Upper lobe of left lung (tissue), 6 donors: ENCODE measurements at regions not wholly inside any gene's neighbourhood (a gene's known extent, or its start where the extent isn't known, plus 50 kb on each side); places are given as distances from the start of the nearest gene placed in this dataset.
"Not testable (repeated sequence)": the region's sequence is repeated elsewhere in the genome, so short reads cannot be mapped to it uniquely, and the experiment has no call there.

Experiments used
- ATAC-seq, 2 donors: fragments of 200-7000 bp; cut with Tn5 transposase; one replicate each; pipeline ENCODE4 v1.9.1; 2022; ENCODE audit warnings: mild to moderate bottlenecking in 2 of 2, moderate library complexity in 2 of 2; ENCODE audit not compliant: low FRiP score in 2 of 2
- DNase-seq, 2 donors: peaks; one replicate each; pipeline ENCODE4 v3.0.0-alpha.2; 2019 to 2020
- H3K27ac ChIP-seq, 4 donors: fragments of 200-600 bp; sonication (generic); one replicate each; pipeline ENCODE4 v1.5.1; 2016 to 2019
- H3K27me3 ChIP-seq, 4 donors: fragments of 200-600 bp; sonication (generic); one replicate each; pipeline ENCODE4 v1.5.1; 2017 to 2019
- H3K36me3 ChIP-seq, 4 donors: fragments of 200-600 bp; sonication (generic); one replicate each; pipeline ENCODE4 v1.5.1; 2016 to 2019
- H3K4me1 ChIP-seq, 4 donors: fragments of 200-600 bp; sonication (generic); one replicate each; pipeline ENCODE4 v1.5.1; 2018 to 2019
- H3K4me3 ChIP-seq, 4 donors: fragments of 200-600 bp; sonication (generic); one replicate each; pipeline ENCODE4 v1.5.1; 2017 to 2019; ENCODE audit warnings: mild to moderate bottlenecking in 2 of 4, moderate library complexity in 1 of 4
- H3K9me3 ChIP-seq, 4 donors: fragments of 200-600 bp; sonication (generic); one replicate each; pipeline ENCODE4 v1.5.1; 2018 to 2019
- CTCF ChIP-seq, 6 experiments: fragments of 450-650 bp in 4 of 6; fragments of 200-600 bp in 2 of 6; sonication (generic) in 2 of 6; IDR thresholded peaks; one replicate each; pipeline ENCODE4 v1.5.1; 2016 to 2019; ENCODE audit warnings: antibody characterized with exemption in 6 of 6
- EP300 ChIP-seq, 4 donors: sonication (generic); formaldehyde crosslinking; IDR thresholded peaks; one replicate each; pipeline ENCODE4 v1.5.1; 2017; ENCODE audit warnings: antibody characterized with exemption in 4 of 4, control low read depth in 2 of 4
- POLR2A ChIP-seq, 4 donors: fragments of 450-650 bp; IDR thresholded peaks; one replicate each; pipeline ENCODE4 v1.5.1; 2016 to 2017; ENCODE audit warnings: antibody characterized with exemption in 4 of 4, mild to moderate bottlenecking in 2 of 4
- POLR2AphosphoS5 ChIP-seq, 2 donors: sonication (generic); formaldehyde crosslinking; IDR thresholded peaks; one replicate each; pipeline ENCODE4 v1.5.1; 2017; ENCODE audit warnings: antibody characterized with exemption in 2 of 2
- WGBS, 2 donors: methylation state at CpG; one replicate each; pipeline ENCODE4 v1.1.5; 2017 to 2018; 5-methylcytosine and 5-hydroxymethylcytosine counted together
- donor health status: DM: no; HTN: no; CAD: no; lungs with moderate emphysema.
- donor health status: DM: no; HTN: yes; CAD: no; lungs with severe emphysema.

GRCh38 chr6:21870076-21870730, 276.7 kb downstream of the SOX4 start:
- DNase-seq = no peak
- Histone ChIP-seq H3K9me3 (no peaks in the 10 kb centered on the region), H3K27ac (no peak overlapping the region), H3K27me3 (no peaks in the 10 kb centered on the region), H3K4me3 (no peak overlapping the region), H3K4me1 (peaks cover 0 to 3% (median 0%) of the 10 kb centered on the region in 4 donors), H3K36me3 (no peaks in the 10 kb centered on the region)
- WGBS, 2 donors = 85 to 88% methylated on average over 5 of the region's 5 CpGs
- TF ChIP-seq EP300 (IDR thresholded peaks at IDR 0.05) = no peak
- ATAC-seq = no peak

- Histone ChIP-seq H3K36me3 (no peaks in the 10 kb centered on the region), H3K4me3 (no peak overlapping the region), H3K9me3 (no peaks in the 10 kb centered on the region), H3K27me3 (no peaks in the 10 kb centered on the region), H3K4me1 (peaks cover 0 to 3% (median 0%) of the 10 kb centered on the region in 4 donors), H3K27ac (no peak overlapping the region)
- TF ChIP-seq POLR2AphosphoS5 (IDR thresholded peaks at IDR 0.05) (no peak), CTCF (IDR thresholded peaks at IDR 0.05) (no peak), POLR2A (IDR thresholded peaks at IDR 0.05) (no peak), EP300 (IDR thresholded peaks at IDR 0.05) (no peak)
- 72 to 87% methylated on average over 5 of the region's 5 CpGs for WGBS, 2 donors
- DNase-seq (no peak), ATAC-seq (no peak)
Observed at GRCh38 chr6:21871831-21872230, 278.3 kb downstream of the SOX4 start.

- no peaks in the 10 kb centered on the region for H3K36me3 ChIP-seq
- H3K4me3 ChIP-seq = no peak overlapping the region
- H3K27me3 ChIP-seq = no peaks in the 10 kb centered on the region
- H3K4me1 ChIP-seq = peaks cover 0 to 3% (median 0%) of the 10 kb centered on the region in 4 donors
- no peaks in the 10 kb centered on the region for H3K9me3 ChIP-seq
- TF ChIP-seq POLR2A (IDR thresholded peaks at IDR 0.05) (no peak), CTCF (IDR thresholded peaks at IDR 0.05) (no peak), EP300 (IDR thresholded peaks at IDR 0.05) (no peak), POLR2AphosphoS5 (IDR thresholded peaks at IDR 0.05) (no peak)
- H3K27ac ChIP-seq = no peak overlapping the region
- no peak for DNase-seq
- ATAC-seq = no peak
- WGBS, 2 donors = 77 to 79% methylated on average over 2 of the region's 2 CpGs
Observed at GRCh38 chr6:21872749-21873148, 279.2 kb downstream of the SOX4 start.

- ATAC-seq (peak in 1 of 2 donors; percentile 87), DNase-seq (no peak)
- Histone ChIP-seq H3K36me3 (no peaks in the 10 kb centered on the region), H3K4me3 (no peak overlapping the region), H3K4me1 (peaks cover 0 to 3% (median 0%) of the 10 kb centered on the region in 4 donors), H3K27ac (no peak overlapping the region), H3K27me3 (no peaks in the 10 kb centered on the region), H3K9me3 (no peaks in the 10 kb centered on the region)
- 82 to 85% methylated on average over 10 of the region's 10 CpGs for WGBS, 2 donors
- no peak for TF ChIP-seq POLR2A (IDR thresholded peaks at IDR 0.05)
- TF ChIP-seq CTCF (IDR thresholded peaks at IDR 0.05) = no peak
- TF ChIP-seq EP300 (IDR thresholded peaks at IDR 0.05) = no peak
- TF ChIP-seq POLR2AphosphoS5 (IDR thresholded peaks at IDR 0.05) = no peak
Observed at GRCh38 chr6:21873562-21873961, 280.0 kb downstream of the SOX4 start.

- no peaks in the 10 kb centered on the region for H3K9me3 ChIP-seq
- H3K4me3 ChIP-seq = no peak overlapping the region
- no peak overlapping the region for H3K27ac ChIP-seq
- no peaks in the 10 kb centered on the region for H3K36me3 ChIP-seq
- H3K27me3 ChIP-seq = no peaks in the 10 kb centered on the region
- ATAC-seq = no peak
- peaks cover 0 to 3% (median 0%) of the 10 kb centered on the region in 4 donors for H3K4me1 ChIP-seq
- 98 to 100% methylated on average over 5 of the region's 5 CpGs for WGBS, 2 donors
- TF ChIP-seq POLR2A (IDR thresholded peaks at IDR 0.05) (no peak), POLR2AphosphoS5 (IDR thresholded peaks at IDR 0.05) (no peak), CTCF (IDR thresholded peaks at IDR 0.05) (no peak), EP300 (IDR thresholded peaks at IDR 0.05) (no peak)
- no peak for DNase-seq
Observed at GRCh38 chr6:21874372-21874771, 280.8 kb downstream of the SOX4 start.

GRCh38 chr6:21877037-21877436, 283.5 kb downstream of the SOX4 start:
- DNase-seq, H3K27me3 ChIP-seq, H3K4me1 ChIP-seq, H3K4me3 ChIP-seq, H3K36me3 ChIP-seq, H3K9me3 ChIP-seq, ATAC-seq, H3K27ac ChIP-seq: not testable (repeated sequence)
- 84 to 86% methylated on average over 4 of the region's 4 CpGs for WGBS, 2 donors

- not testable (repeated sequence) for ATAC-seq, H3K4me3 ChIP-seq, H3K27me3 ChIP-seq, DNase-seq, H3K36me3 ChIP-seq, H3K9me3 ChIP-seq, H3K27ac ChIP-seq
- 94 to 96% methylated on average over 2 of the region's 2 CpGs for WGBS, 2 donors
- H3K4me1 ChIP-seq = peaks cover 0 to 13% (median under 1%) of the 10 kb centered on the region in 4 donors
Observed at GRCh38 chr6:21880249-21880648, 286.7 kb downstream of the SOX4 start.
